HepG2 (cell line): ENCODE measurements at regions not wholly inside any gene's neighbourhood (a gene's known extent, or its start where the extent isn't known, plus 50 kb on each side); places are given as distances from the start of the nearest gene placed in this dataset.
A peak's percentile ranks its signal among the peaks of the same experiment; 100 is the strongest.

ENCODE experiments used
- ATAC-seq: fragments of 200-7000 bp; cut with Tn5 transposase; 3 replicates; pipeline ENCODE4 v1.9.1; 2020; ENCODE audit warnings: mild to moderate bottlenecking, moderate library complexity
- BruUV-seq: library from RNA; stranded (reverse); fragments of 400-500 nt; replicated peaks from 2 replicates; lab custom pipeline; 2021; lab: Mats Ljungman, UMichigan
- CTCF ChIA-PET: fragments of 300-600 bp; formaldehyde crosslinking; extraction: SDS; loops from one replicate; lab custom pipeline; 2021; ENCODE audit warnings: low total read pairs, inconsistent platforms, low intra/inter-chr PET ratio; lab: Yijun Ruan, JAX
- POLR2A ChIA-PET: fragments of 350-600 bp; sonication (Branson Sonifier 250); formaldehyde crosslinking; loops from one replicate; lab custom pipeline; 2020; ENCODE audit warnings: antibody characterized with exemption, inconsistent platforms; lab: Yijun Ruan, JAX
- DNase-seq: peaks from one replicate; pipeline ENCODE4 v3.0.0-alpha.2; 2015; ENCODE audit warnings: low spot score
- FAIRE-seq: peaks from 3 replicates; lab custom pipeline; 2011; peaks lifted over from hg19 to GRCh38; lab: Jason Lieb, UNC
- H2AFZ ChIP-seq: one replicate; pipeline ENCODE4 v1.6.1; 2011; ENCODE audit warnings: low read length, inconsistent platforms
- H3K27ac ChIP-seq: fragments of 300-600 bp; 3 replicates; pipeline ENCODE4 v1.8.0; 2011; ENCODE audit warnings: mixed run types, mild to moderate bottlenecking, mixed read lengths, low read length, inconsistent platforms; ENCODE audit not compliant: insufficient read depth; ENCODE audit errors: extremely low read length
- H3K27me3 ChIP-seq, 2 experiments: fragments of 200-600 bp in 1 of 2; 2 replicates in 1 of 2; 3 replicates in 1 of 2; pipeline versions ENCODE4 v1.6.0 to v1.8.0; 2011; ENCODE audit warnings: low read length in 2 of 2, mild to moderate bottlenecking in 2 of 2, moderate library complexity in 2 of 2, inconsistent platforms in 1 of 2; ENCODE audit not compliant: insufficient read depth in 2 of 2, control insufficient read depth in 1 of 2
- H3K36me3 ChIP-seq, 2 experiments: fragments of 200-600 bp in 1 of 2; replicated peaks in 1 of 2; 2 replicates in 1 of 2; 3 replicates in 1 of 2; pipeline versions ENCODE4 v1.5.1 to v1.8.0; 2011; ENCODE audit warnings: low read length in 2 of 2, inconsistent platforms in 1 of 2; ENCODE audit not compliant: insufficient read depth in 2 of 2, control insufficient read depth in 1 of 2
- H3K4me1 ChIP-seq: 2 replicates; pipeline ENCODE4 v1.5.1; 2012; ENCODE audit warnings: low read length, inconsistent platforms; ENCODE audit not compliant: insufficient read depth
- H3K4me2 ChIP-seq: 2 replicates; pipeline ENCODE4 v1.6.0; 2011; ENCODE audit warnings: low read depth, low read length, inconsistent platforms
- H3K4me3 ChIP-seq, 3 experiments: fragments of 200-600 bp in 1 of 3; sonication (generic), shearing (Covaris generic) in 1 of 3; replicated peaks in 1 of 3; 2 replicates each; pipeline ENCODE4 v1.5.1; 2011 to 2016; ENCODE audit warnings: low read length in 3 of 3, inconsistent platforms in 2 of 3, low read depth in 2 of 3, mild to moderate bottlenecking in 2 of 3, control low read depth in 1 of 3, mixed read lengths in 1 of 3; ENCODE audit not compliant: insufficient read depth in 1 of 3
- H3K79me2 ChIP-seq: one replicate; pipeline ENCODE4 v1.6.1; 2011; ENCODE audit warnings: low read length, inconsistent platforms; ENCODE audit not compliant: insufficient read depth
- H3K9ac ChIP-seq: 2 replicates; pipeline ENCODE4 v1.6.0; 2011; ENCODE audit warnings: mild to moderate bottlenecking, low read depth, low read length, inconsistent platforms; ENCODE audit not compliant: insufficient read depth
- H3K9me3 ChIP-seq: 2 replicates; pipeline ENCODE4 v1.5.1; 2012; ENCODE audit warnings: mild to moderate bottlenecking, low read length
- H4K20me1 ChIP-seq: 2 replicates; pipeline ENCODE4 v1.6.0; 2011; ENCODE audit warnings: inconsistent platforms, mild to moderate bottlenecking, low read length, moderate library complexity; ENCODE audit not compliant: insufficient read depth
- DPF2 ChIP-seq: sonication (generic); formaldehyde crosslinking; IDR thresholded peaks from 2 replicates; pipeline ENCODE4 v1.4.0; 2020; ENCODE audit warnings: mild to moderate bottlenecking, low read depth, missing genetic modification reagents, borderline replicate concordance
- FOXK1 ChIP-seq: sonication (generic); formaldehyde crosslinking; IDR thresholded peaks from 2 replicates; pipeline ENCODE4 v1.4.0; 2020; ENCODE audit warnings: low read depth, missing genetic modification reagents, borderline replicate concordance
- GMEB1 ChIP-seq: sonication (generic); formaldehyde crosslinking; IDR thresholded peaks from 2 replicates; pipeline ENCODE4 v1.5.1; 2020; ENCODE audit warnings: missing genetic modification reagents, mild to moderate bottlenecking, borderline replicate concordance
- HHEX ChIP-seq: IDR thresholded peaks from 2 replicates; pipeline ENCODE4 v1.6.1; 2016; ENCODE audit warnings: control low read depth
- HNRNPK ChIP-seq: fragments of 200-400 bp; formaldehyde crosslinking; IDR thresholded peaks from 2 replicates; pipeline ENCODE4 v1.6.1; 2018; ENCODE audit warnings: low read length, low read depth, moderate library complexity, mild to moderate bottlenecking; ENCODE audit not compliant: poor library complexity, severe bottlenecking
- PRDM15 ChIP-seq: sonication (generic); formaldehyde crosslinking; IDR thresholded peaks from 2 replicates; pipeline ENCODE4 v1.4.0; 2020; ENCODE audit warnings: missing genetic modification reagents
- RCOR2 ChIP-seq: IDR thresholded peaks from 2 replicates; pipeline ENCODE4 v1.6.1; 2016; ENCODE audit warnings: missing biosample characterization, missing genetic modification reagents
- ZNF451 ChIP-seq: sonication (generic); formaldehyde crosslinking; IDR thresholded peaks from 2 replicates; pipeline ENCODE4 v1.5.0; 2020; ENCODE audit warnings: mild to moderate bottlenecking, missing genetic modification reagents
- ZNF770 ChIP-seq: sonication (generic); formaldehyde crosslinking; IDR thresholded peaks from 2 replicates; pipeline ENCODE4 v1.5.0; 2020; ENCODE audit warnings: mild to moderate bottlenecking, missing genetic modification reagents
- WGBS: methylation state at CpG from one replicate; pipeline ENCODE4 v1.1.6; 2017; ENCODE audit warnings: low lambda C conversion rate; 5-methylcytosine and 5-hydroxymethylcytosine counted together
- in situ Hi-C: cut with HindIII; loops from 2 replicates; pipeline ENCODE4 v1.10.0; 2017; ENCODE audit warnings: low pct_unique_long_range_greater_than_20kb; ENCODE audit not compliant: extremely low pct_ligation_motif_present
- intact Hi-C: fragments of 100-400 bp; cut with micrococcal nuclease; formaldehyde crosslinking; loops from one replicate; pipeline ENCODE4 v1.10.0; 2022; ENCODE audit not compliant: unreplicated experiment

- ChIA-PET POLR2A (no interaction called here), CTCF (no interaction called here)
- H3K79me2 ChIP-seq, result no peaks in the 10 kb centered on the region
- intact Hi-C loops (no loop called here), in situ Hi-C loops (loop anchor here (25.0 kb wide), 1 partner anchor 767 kb away; the partner anchor contains the start of gene SOX2)
- H3K4me1 ChIP-seq, result no peaks in the 10 kb centered on the region
- no peak overlapping the region for H3K4me2 ChIP-seq
- 37% methylated on average over 8 of the region's 8 CpGs for WGBS
- FAIRE-seq (no peak), DNase-seq (no peak), ATAC-seq (no peak)
- H3K9ac ChIP-seq, result no peak overlapping the region
- H3K36me3 ChIP-seq, result no peaks in the 10 kb centered on the region
- H3K27ac ChIP-seq, result no peak overlapping the region
- H4K20me1 ChIP-seq, result no peaks in the 10 kb centered on the region
- no peak overlapping the region for H2AFZ ChIP-seq
- TF ChIP-seq HNRNPK (peak; percentile 33), RCOR2 (CRISPR knock-in tag) (no peak)
- BruUV-seq, result no TSS peak
- H3K4me3 ChIP-seq, result no peak overlapping the region
- no peaks in the 10 kb centered on the region; a peak in 1 of 5 replicates for H3K27me3 ChIP-seq
- no peaks in the 10 kb centered on the region for H3K9me3 ChIP-seq
Measured at GRCh38 chr3:182479419-182480336, 313.6 kb upstream of the ATP11B start.

GRCh38 chr3:182482705-182483104, 310.6 kb upstream of the ATP11B start:
- ChIA-PET CTCF (no interaction called here), POLR2A (no interaction called here)
- FAIRE-seq, result no peak
- Histone ChIP-seq H3K9me3 (no peaks in the 10 kb centered on the region), H3K9ac (no peak overlapping the region), H4K20me1 (no peaks in the 10 kb centered on the region), H2AFZ (no peak overlapping the region), H3K36me3 (no peaks in the 10 kb centered on the region), H3K4me3 (no peak overlapping the region), H3K27ac (no peak overlapping the region), H3K79me2 (no peaks in the 10 kb centered on the region), H3K27me3 (no peaks in the 10 kb centered on the region; a peak in 1 of 5 replicates), H3K4me2 (no peak overlapping the region), H3K4me1 (no peaks in the 10 kb centered on the region)
- DNase-seq, result no peak
- BruUV-seq, result no TSS peak
- in situ Hi-C loops, result loop anchor here (25.0 kb wide), 1 partner anchor 770 kb away; the partner anchor contains the start of gene SOX2
- WGBS, result 2% methylated on average over 5 of the region's 5 CpGs
- intact Hi-C loops, result no loop called here
- ATAC-seq, result no peak
- TF ChIP-seq ZNF451 (CRISPR knock-in tag) (no peak), GMEB1 (CRISPR knock-in tag) (no peak), PRDM15 (CRISPR knock-in tag) (no peak), HHEX (CRISPR knock-in tag) (no peak), ZNF770 (CRISPR knock-in tag) (no peak), DPF2 (no peak), FOXK1 (CRISPR knock-in tag) (no peak)
